A673 (cell line): ENCODE measurements at regions not wholly inside any gene's neighbourhood (a gene's known extent, or its start where the extent isn't known, plus 50 kb on each side); places are given as distances from the start of the nearest gene placed in this dataset.

Experiments
- BruUV-seq: library from RNA; stranded (reverse); fragments of 400-500 nt; replicated peaks from 2 replicates; lab custom pipeline; 2021; lab: Mats Ljungman, UMichigan
- CTCF ChIA-PET: fragments of 300-600 bp; sonication (Branson Sonifier 250); formaldehyde crosslinking; loops from one replicate; lab custom pipeline; 2022; ENCODE audit warnings: antibody characterized with exemption; lab: Charles Lee
- POLR2A ChIA-PET: fragments of 300-600 bp; sonication (Branson Sonifier 250); formaldehyde crosslinking; loops from one replicate; lab custom pipeline; 2022; ENCODE audit warnings: antibody characterized with exemption; ENCODE audit not compliant: low non-redundant PET; lab: Charles Lee
- DNase-seq: peaks from one replicate; pipeline ENCODE4 v3.0.0-alpha.2; 2015; ENCODE audit warnings: low spot score
- H3K27ac ChIP-seq: fragments of 200-600 bp; sonication (generic); 2 replicates; pipeline ENCODE4 v1.5.1; 2016; ENCODE audit warnings: mixed run types, low read depth, mild to moderate bottlenecking, mixed read lengths, antibody characterized with exemption, low read length; ENCODE audit not compliant: poor library complexity, severe bottlenecking
- H3K27me3 ChIP-seq: fragments of 200-600 bp; sonication (generic); replicated peaks from 2 replicates; pipeline ENCODE4 v1.6.1; 2017; ENCODE audit warnings: mixed run types, low read depth, mild to moderate bottlenecking, mixed read lengths, antibody characterized with exemption, low read length; ENCODE audit not compliant: insufficient read depth, poor library complexity
- H3K36me3 ChIP-seq: fragments of 200-600 bp; sonication (generic); 2 replicates; pipeline ENCODE4 v1.6.1; 2016; ENCODE audit warnings: mixed run types, mild to moderate bottlenecking, mixed read lengths, antibody characterized with exemption, low read length; ENCODE audit not compliant: insufficient read depth, poor library complexity, severe bottlenecking
- H3K4me1 ChIP-seq: fragments of 200-600 bp; sonication (generic); 2 replicates; pipeline ENCODE4 v1.6.1; 2017; ENCODE audit warnings: mixed run types, mild to moderate bottlenecking, mixed read lengths, antibody characterized with exemption, low read length; ENCODE audit not compliant: insufficient read depth, poor library complexity, severe bottlenecking
- H3K4me3 ChIP-seq: fragments of 200-600 bp; sonication (generic); 2 replicates; pipeline ENCODE4 v1.5.1; 2016; ENCODE audit warnings: low read depth, mixed run types, mild to moderate bottlenecking, mixed read lengths, low read length; ENCODE audit not compliant: poor library complexity, severe bottlenecking
- H3K9me3 ChIP-seq: fragments of 200-600 bp; sonication (generic); 2 replicates; pipeline ENCODE4 v1.6.1; 2016; ENCODE audit warnings: mixed run types, low read depth, mild to moderate bottlenecking, mixed read lengths, antibody characterized with exemption, low read length; ENCODE audit not compliant: poor library complexity, severe bottlenecking
- EZH2 ChIP-seq: fragments of 200-600 bp; sonication (generic); IDR thresholded peaks from 2 replicates; pipeline ENCODE4 v1.6.1; 2017; ENCODE audit warnings: borderline replicate concordance, low read depth, mild to moderate bottlenecking, mixed read lengths, antibody characterized with exemption, low read length; ENCODE audit not compliant: poor library complexity, severe bottlenecking
- intact Hi-C: fragments of 100-400 bp; cut with micrococcal nuclease; formaldehyde crosslinking; loops from one replicate; pipeline ENCODE4 v1.10.0; 2022; ENCODE audit not compliant: unreplicated experiment
- TF ChIP-seq, protein P1 (sequence below): fragments of 300-800, 200-600 bp; sonication (generic); conservative IDR thresholded peaks from 2 replicates; pipeline ENCODE4 v1.5.1; 2017; ENCODE audit warnings: low read depth, mild to moderate bottlenecking, antibody characterized with exemption, low read length, moderate library complexity, mixed read lengths

GRCh38 chr13:82129281-82129680, 1753.0 kb downstream of the SLITRK1 start:
- BruUV-seq: no TSS peak
- H3K4me1 ChIP-seq: no peaks in the 10 kb centered on the region
- no peak for DNase-seq
- intact Hi-C loops: no loop called here
- no peak overlapping the region for H3K4me3 ChIP-seq
- H3K27ac ChIP-seq: no peak overlapping the region
- H3K9me3 ChIP-seq: no peaks in the 10 kb centered on the region
- ChIA-PET CTCF (no interaction called here), POLR2A (no interaction called here)
- TF ChIP-seq, protein P1, sequence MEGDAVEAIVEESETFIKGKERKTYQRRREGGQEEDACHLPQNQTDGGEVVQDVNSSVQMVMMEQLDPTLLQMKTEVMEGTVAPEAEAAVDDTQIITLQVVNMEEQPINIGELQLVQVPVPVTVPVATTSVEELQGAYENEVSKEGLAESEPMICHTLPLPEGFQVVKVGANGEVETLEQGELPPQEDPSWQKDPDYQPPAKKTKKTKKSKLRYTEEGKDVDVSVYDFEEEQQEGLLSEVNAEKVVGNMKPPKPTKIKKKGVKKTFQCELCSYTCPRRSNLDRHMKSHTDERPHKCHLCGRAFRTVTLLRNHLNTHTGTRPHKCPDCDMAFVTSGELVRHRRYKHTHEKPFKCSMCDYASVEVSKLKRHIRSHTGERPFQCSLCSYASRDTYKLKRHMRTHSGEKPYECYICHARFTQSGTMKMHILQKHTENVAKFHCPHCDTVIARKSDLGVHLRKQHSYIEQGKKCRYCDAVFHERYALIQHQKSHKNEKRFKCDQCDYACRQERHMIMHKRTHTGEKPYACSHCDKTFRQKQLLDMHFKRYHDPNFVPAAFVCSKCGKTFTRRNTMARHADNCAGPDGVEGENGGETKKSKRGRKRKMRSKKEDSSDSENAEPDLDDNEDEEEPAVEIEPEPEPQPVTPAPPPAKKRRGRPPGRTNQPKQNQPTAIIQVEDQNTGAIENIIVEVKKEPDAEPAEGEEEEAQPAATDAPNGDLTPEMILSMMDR: no peak
- TF ChIP-seq EZH2: no peak
- H3K36me3 ChIP-seq: no peaks in the 10 kb centered on the region
- H3K27me3 ChIP-seq: no peaks in the 10 kb centered on the region

DNA sequence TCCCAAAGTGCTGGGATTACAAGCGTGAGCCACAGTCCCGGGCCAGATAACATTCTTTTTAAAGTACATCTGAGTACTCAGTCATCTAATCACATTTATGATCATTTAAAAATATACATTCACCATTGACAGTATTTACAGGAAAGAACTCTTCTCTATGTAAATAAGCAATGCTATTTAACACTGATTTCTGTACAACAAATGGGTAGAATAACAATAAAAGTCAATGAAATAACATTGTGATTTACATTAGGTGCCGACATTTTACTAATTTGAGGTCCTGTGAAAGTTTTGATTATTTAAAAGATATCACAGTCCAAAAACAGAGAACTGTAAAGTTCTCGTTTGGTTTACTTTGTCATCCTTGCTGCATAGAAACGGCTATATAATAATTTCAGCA, 1763.7 kb downstream of the SLITRK1 start:
- no peak overlapping the region for H3K4me3 ChIP-seq
- H3K27ac ChIP-seq: no peak overlapping the region
- ChIA-PET CTCF (no interaction called here), POLR2A (no interaction called here)
- no peaks in the 10 kb centered on the region for H3K27me3 ChIP-seq
- no TSS peak for BruUV-seq
- H3K9me3 ChIP-seq: no peaks in the 10 kb centered on the region
- intact Hi-C loops: no loop called here
- no peak for DNase-seq
- H3K36me3 ChIP-seq: no peaks in the 10 kb centered on the region
- no peak for TF ChIP-seq EZH2
- TF ChIP-seq, protein P1: no peak
- H3K4me1 ChIP-seq: no peaks in the 10 kb centered on the region

- peak; percentile 4 for DNase-seq
- POLR2A ChIA-PET: no interaction called here
- Histone ChIP-seq H3K4me3 (no peak overlapping the region), H3K27ac (no peak overlapping the region), H3K9me3 (no peaks in the 10 kb centered on the region), H3K36me3 (no peaks in the 10 kb centered on the region), H3K4me1 (no peaks in the 10 kb centered on the region), H3K27me3 (no peaks in the 10 kb centered on the region)
- intact Hi-C loops: no loop called here
- BruUV-seq: no TSS peak
- TF ChIP-seq, protein P1: no peak
- TF ChIP-seq EZH2: no peak
- CTCF ChIA-PET: no interaction called here
Measured at GRCh38 chr13:82116422-82116989, 1765.8 kb downstream of the SLITRK1 start.
